ENCODE measurements at regions not wholly inside any gene's neighbourhood (a gene's known extent, or its start where the extent isn't known, plus 50 kb on each side); places are given as distances from the start of the nearest gene placed in this dataset.

- TF ChIP-seq POLR2A (IDR thresholded peaks at IDR 0.05) = no peak
- TF ChIP-seq, protein P1, sequence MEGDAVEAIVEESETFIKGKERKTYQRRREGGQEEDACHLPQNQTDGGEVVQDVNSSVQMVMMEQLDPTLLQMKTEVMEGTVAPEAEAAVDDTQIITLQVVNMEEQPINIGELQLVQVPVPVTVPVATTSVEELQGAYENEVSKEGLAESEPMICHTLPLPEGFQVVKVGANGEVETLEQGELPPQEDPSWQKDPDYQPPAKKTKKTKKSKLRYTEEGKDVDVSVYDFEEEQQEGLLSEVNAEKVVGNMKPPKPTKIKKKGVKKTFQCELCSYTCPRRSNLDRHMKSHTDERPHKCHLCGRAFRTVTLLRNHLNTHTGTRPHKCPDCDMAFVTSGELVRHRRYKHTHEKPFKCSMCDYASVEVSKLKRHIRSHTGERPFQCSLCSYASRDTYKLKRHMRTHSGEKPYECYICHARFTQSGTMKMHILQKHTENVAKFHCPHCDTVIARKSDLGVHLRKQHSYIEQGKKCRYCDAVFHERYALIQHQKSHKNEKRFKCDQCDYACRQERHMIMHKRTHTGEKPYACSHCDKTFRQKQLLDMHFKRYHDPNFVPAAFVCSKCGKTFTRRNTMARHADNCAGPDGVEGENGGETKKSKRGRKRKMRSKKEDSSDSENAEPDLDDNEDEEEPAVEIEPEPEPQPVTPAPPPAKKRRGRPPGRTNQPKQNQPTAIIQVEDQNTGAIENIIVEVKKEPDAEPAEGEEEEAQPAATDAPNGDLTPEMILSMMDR (IDR thresholded peaks at IDR 0.05 in 4 of 5, conservative IDR thresholded peaks at IDR 0.05 in 1 of 5) = no peak
Measured at GRCh38 chr4:184953421-184953945, 64.8 kb upstream of the HELT start.

Measured in gastrocnemius medialis (tissue), 4 donors.